Activated T-cell treated with anti-CD3 and anti-CD28 coated beads, Interleukin-2, amount 50 U/mL, for 4 hours (primary cell): ENCODE measurements at regions not wholly inside any gene's neighbourhood (a gene's known extent, or its start where the extent isn't known, plus 50 kb on each side); places are given as distances from the start of the nearest gene placed in this dataset.

Experiments
- ATAC-seq, 2 donors: fragments of 200-7000 bp; cut with Tn5 transposase; one replicate each; pipeline ENCODE4 v1.10.0; 2021
- DNase-seq: peaks from one replicate; pipeline ENCODE4 v3.0.0-alpha.2; 2020
- H3K27me3 Mint-ChIP-seq: one replicate; pipeline ENCODE4 v1.8.0; 2021; ENCODE audit warnings: low read depth, mixed read lengths
- H3K36me3 Mint-ChIP-seq: one replicate; pipeline ENCODE4 v1.8.0; 2022; ENCODE audit warnings: mixed read lengths; ENCODE audit not compliant: insufficient read depth
- H3K4me1 Mint-ChIP-seq: one replicate; pipeline ENCODE4 v1.8.0; 2021; ENCODE audit warnings: low read depth, mixed read lengths
- H3K4me3 Mint-ChIP-seq: one replicate; pipeline ENCODE4 v1.8.0; 2021; ENCODE audit warnings: mild to moderate bottlenecking, moderate library complexity, mixed read lengths
- H3K9me3 Mint-ChIP-seq: one replicate; pipeline ENCODE4 v1.8.0; 2021; ENCODE audit warnings: mixed read lengths

GRCh38 chr11:116434986-116435385 lies 337.8 kb downstream of the BUD13 start:
- no peak for ATAC-seq
- Mint-ChIP-seq H3K9me3 (no peaks in the 10 kb centered on the region), H3K4me1 (no peaks in the 10 kb centered on the region), H3K36me3 (no peaks in the 10 kb centered on the region), H3K4me3 (no peak overlapping the region), H3K27me3 (peaks cover 12% of the 10 kb centered on the region)
- no peak for DNase-seq

GRCh38 chr11:116432301-116432700 lies 340.5 kb downstream of the BUD13 start:
- ATAC-seq (no peak), DNase-seq (no peak)
- peaks cover 19% of the 10 kb centered on the region for H3K27me3 Mint-ChIP-seq
- H3K4me3 Mint-ChIP-seq: no peak overlapping the region
- no peaks in the 10 kb centered on the region for H3K4me1 Mint-ChIP-seq
- no peaks in the 10 kb centered on the region for H3K36me3 Mint-ChIP-seq
- H3K9me3 Mint-ChIP-seq: no peaks in the 10 kb centered on the region

GRCh38 chr11:116431842-116432241 lies 340.9 kb downstream of the BUD13 start:
- H3K27me3 Mint-ChIP-seq: peaks cover 15% of the 10 kb centered on the region
- ATAC-seq (no peak), DNase-seq (no peak)
- H3K4me3 Mint-ChIP-seq: no peak overlapping the region
- no peaks in the 10 kb centered on the region for H3K4me1 Mint-ChIP-seq
- no peaks in the 10 kb centered on the region for H3K9me3 Mint-ChIP-seq
- H3K36me3 Mint-ChIP-seq: no peaks in the 10 kb centered on the region

GRCh38 chr11:116428638-116428975 lies 344.2 kb downstream of the BUD13 start:
- no peaks in the 10 kb centered on the region for H3K9me3 Mint-ChIP-seq
- DNase-seq (no peak), ATAC-seq (no peak)
- H3K27me3 Mint-ChIP-seq: peaks cover 23% of the 10 kb centered on the region
- H3K4me3 Mint-ChIP-seq: no peak overlapping the region
- H3K4me1 Mint-ChIP-seq: no peaks in the 10 kb centered on the region
- H3K36me3 Mint-ChIP-seq: no peaks in the 10 kb centered on the region

- Mint-ChIP-seq H3K4me3 (no peak overlapping the region), H3K27me3 (peaks cover 23% of the 10 kb centered on the region), H3K36me3 (no peaks in the 10 kb centered on the region), H3K4me1 (no peaks in the 10 kb centered on the region), H3K9me3 (no peaks in the 10 kb centered on the region)
- no peak for DNase-seq
- no peak for ATAC-seq
These were observed 344.7 kb downstream of the BUD13 start for GRCh38 chr11:116427903-116428637.

- ATAC-seq: no peak
- H3K4me1 Mint-ChIP-seq: no peaks in the 10 kb centered on the region
- no peak overlapping the region for H3K4me3 Mint-ChIP-seq
- DNase-seq: no peak
- H3K27me3 Mint-ChIP-seq: peaks cover 23% of the 10 kb centered on the region
- no peaks in the 10 kb centered on the region for H3K36me3 Mint-ChIP-seq
- H3K9me3 Mint-ChIP-seq: no peaks in the 10 kb centered on the region
These were observed 345.4 kb downstream of the BUD13 start for GRCh38 chr11:116427337-116427902.

GRCh38 chr11:116426761-116427160 lies 346.0 kb downstream of the BUD13 start:
- Mint-ChIP-seq H3K4me1 (no peaks in the 10 kb centered on the region), H3K36me3 (no peaks in the 10 kb centered on the region), H3K27me3 (peaks cover 23% of the 10 kb centered on the region), H3K4me3 (no peak overlapping the region), H3K9me3 (no peaks in the 10 kb centered on the region)
- ATAC-seq (no peak), DNase-seq (no peak)

GRCh38 chr11:116424615-116425261 lies 348.0 kb downstream of the BUD13 start:
- Mint-ChIP-seq H3K9me3 (no peaks in the 10 kb centered on the region), H3K4me3 (no peak overlapping the region), H3K4me1 (no peaks in the 10 kb centered on the region), H3K27me3 (peaks cover 25% of the 10 kb centered on the region), H3K36me3 (no peaks in the 10 kb centered on the region)
- ATAC-seq: no peak
- DNase-seq: no peak

GRCh38 chr11:116422956-116423600 lies 349.7 kb downstream of the BUD13 start:
- ATAC-seq: no peak

GRCh38 chr11:116422556-116422955 lies 350.2 kb downstream of the BUD13 start:
- Mint-ChIP-seq H3K27me3 (peaks cover 21% of the 10 kb centered on the region), H3K4me1 (no peaks in the 10 kb centered on the region), H3K36me3 (no peaks in the 10 kb centered on the region), H3K9me3 (no peaks in the 10 kb centered on the region), H3K4me3 (no peak overlapping the region)
- ATAC-seq (no peak), DNase-seq (no peak)

More at GRCh38 chr11:116422956-116423600, 349.7 kb downstream of the BUD13 start:
- Mint-ChIP-seq H3K36me3 (no peaks in the 10 kb centered on the region), H3K27me3 (peaks cover 26% of the 10 kb centered on the region), H3K4me1 (no peaks in the 10 kb centered on the region), H3K9me3 (no peaks in the 10 kb centered on the region), H3K4me3 (no peak overlapping the region)
- no peak for DNase-seq

GRCh38 chr11:116421529-116422185 lies 351.1 kb downstream of the BUD13 start:
- no peaks in the 10 kb centered on the region for H3K9me3 Mint-ChIP-seq

GRCh38 chr11:116420770-116421528 lies 351.8 kb downstream of the BUD13 start:
- peaks cover 19% of the 10 kb centered on the region for H3K27me3 Mint-ChIP-seq
- H3K4me3 Mint-ChIP-seq: no peak overlapping the region
- no peaks in the 10 kb centered on the region for H3K4me1 Mint-ChIP-seq
- no peaks in the 10 kb centered on the region for H3K36me3 Mint-ChIP-seq
- no peaks in the 10 kb centered on the region for H3K9me3 Mint-ChIP-seq
- ATAC-seq (no peak), DNase-seq (no peak)

More at GRCh38 chr11:116421529-116422185, 351.1 kb downstream of the BUD13 start:
- Mint-ChIP-seq H3K4me1 (no peaks in the 10 kb centered on the region), H3K36me3 (no peaks in the 10 kb centered on the region), H3K27me3 (peaks cover 18% of the 10 kb centered on the region), H3K4me3 (no peak overlapping the region)
- no peak for DNase-seq
- ATAC-seq: no peak

- Mint-ChIP-seq H3K4me3 (no peak overlapping the region), H3K9me3 (no peaks in the 10 kb centered on the region), H3K4me1 (no peaks in the 10 kb centered on the region), H3K36me3 (no peaks in the 10 kb centered on the region), H3K27me3 (peaks cover 12% of the 10 kb centered on the region)
- ATAC-seq: no peak
- no peak for DNase-seq
These were observed 352.8 kb downstream of the BUD13 start for GRCh38 chr11:116420030-116420429.
